Stimulated activated naive CD8-positive, alpha-beta T cell treated with anti-CD3 and anti-CD28 coated beads, Interleukin-15, Interleukin-2, amounts not matched to agents 100 ng/mL and 50 ng/mL, for 24 hours (primary cell): ENCODE measurements at regions not wholly inside any gene's neighbourhood (a gene's known extent, or its start where the extent isn't known, plus 50 kb on each side); places are given as distances from the start of the nearest gene placed in this dataset.

Source experiments
- H3K27ac Mint-ChIP-seq: one replicate; pipeline ENCODE4 v1.8.0; 2021; ENCODE audit warnings: mild to moderate bottlenecking, mixed read lengths
- H3K27me3 Mint-ChIP-seq: one replicate; pipeline ENCODE4 v1.8.0; 2021; ENCODE audit warnings: mixed read lengths
- H3K36me3 Mint-ChIP-seq: one replicate; pipeline ENCODE4 v1.8.0; 2021; ENCODE audit warnings: low read depth, mixed read lengths
- H3K4me1 Mint-ChIP-seq: one replicate; pipeline ENCODE4 v1.8.0; 2021; ENCODE audit warnings: low read depth, mixed read lengths
- H3K4me3 Mint-ChIP-seq: one replicate; pipeline ENCODE4 v1.8.0; 2021; ENCODE audit warnings: mild to moderate bottlenecking, mixed read lengths
- H3K9me3 Mint-ChIP-seq: one replicate; pipeline ENCODE4 v1.8.0; 2021; ENCODE audit warnings: mixed read lengths

DNA sequence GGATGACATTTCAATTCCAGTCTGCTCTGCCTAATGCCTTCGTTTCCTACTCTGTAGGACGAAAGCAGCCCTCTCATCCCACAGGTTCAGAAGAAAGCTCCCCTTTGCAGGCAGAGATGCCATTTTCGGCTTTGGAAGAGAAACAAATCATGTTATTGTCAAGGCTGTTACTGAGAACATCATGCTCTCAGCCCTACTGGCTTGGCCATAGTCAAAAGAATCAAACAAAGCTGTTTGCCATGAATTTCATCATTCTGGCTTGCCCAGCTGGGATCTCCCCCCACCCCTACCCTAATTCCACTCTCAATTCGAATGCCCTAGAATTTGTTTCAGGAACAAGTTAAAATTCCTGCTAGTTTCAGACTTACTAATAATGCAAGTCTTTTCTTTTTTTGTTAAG is 162.3 kb upstream of the SERP2 start:
- Mint-ChIP-seq H3K27ac (no peak overlapping the region), H3K9me3 (no peaks in the 10 kb centered on the region), H3K4me1 (no peaks in the 10 kb centered on the region), H3K36me3 (no peaks in the 10 kb centered on the region), H3K4me3 (no peak overlapping the region), H3K27me3 (no peaks in the 10 kb centered on the region)

DNA sequence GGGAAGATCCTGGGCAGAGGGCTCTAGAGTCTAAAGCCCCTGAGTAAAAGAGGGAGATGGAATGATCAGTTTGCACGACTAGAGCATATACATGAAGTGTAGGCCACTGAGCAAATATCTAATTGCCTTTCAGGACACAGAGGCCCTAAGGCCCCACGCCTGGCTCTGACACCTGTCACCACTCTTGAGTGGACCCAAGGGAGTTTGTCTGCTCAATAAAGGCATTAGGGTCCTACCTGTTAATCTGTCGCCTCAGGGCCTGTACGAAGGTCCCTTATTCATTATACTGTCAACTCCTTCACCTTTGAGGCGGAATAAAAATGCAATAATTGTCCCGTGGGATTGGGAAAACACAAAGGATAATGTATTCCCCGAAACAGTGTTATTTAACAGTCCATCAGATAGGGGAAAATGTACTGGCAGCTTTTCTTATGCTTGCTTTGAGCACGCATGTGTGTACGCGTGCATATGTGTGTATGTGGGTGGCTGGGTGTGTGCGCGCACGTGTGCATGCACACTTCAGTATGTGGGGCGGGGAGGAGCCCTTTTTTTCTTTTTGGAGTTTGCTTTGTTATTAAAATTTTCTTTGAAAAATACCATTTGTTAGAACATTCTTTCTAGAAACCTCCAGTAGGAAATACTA is 161.8 kb upstream of the SERP2 start:
- no peak overlapping the region for H3K27ac Mint-ChIP-seq
- no peaks in the 10 kb centered on the region for H3K36me3 Mint-ChIP-seq
- H3K4me1 Mint-ChIP-seq: no peaks in the 10 kb centered on the region
- H3K27me3 Mint-ChIP-seq: no peaks in the 10 kb centered on the region
- H3K4me3 Mint-ChIP-seq: no peak overlapping the region
- no peaks in the 10 kb centered on the region for H3K9me3 Mint-ChIP-seq

DNA sequence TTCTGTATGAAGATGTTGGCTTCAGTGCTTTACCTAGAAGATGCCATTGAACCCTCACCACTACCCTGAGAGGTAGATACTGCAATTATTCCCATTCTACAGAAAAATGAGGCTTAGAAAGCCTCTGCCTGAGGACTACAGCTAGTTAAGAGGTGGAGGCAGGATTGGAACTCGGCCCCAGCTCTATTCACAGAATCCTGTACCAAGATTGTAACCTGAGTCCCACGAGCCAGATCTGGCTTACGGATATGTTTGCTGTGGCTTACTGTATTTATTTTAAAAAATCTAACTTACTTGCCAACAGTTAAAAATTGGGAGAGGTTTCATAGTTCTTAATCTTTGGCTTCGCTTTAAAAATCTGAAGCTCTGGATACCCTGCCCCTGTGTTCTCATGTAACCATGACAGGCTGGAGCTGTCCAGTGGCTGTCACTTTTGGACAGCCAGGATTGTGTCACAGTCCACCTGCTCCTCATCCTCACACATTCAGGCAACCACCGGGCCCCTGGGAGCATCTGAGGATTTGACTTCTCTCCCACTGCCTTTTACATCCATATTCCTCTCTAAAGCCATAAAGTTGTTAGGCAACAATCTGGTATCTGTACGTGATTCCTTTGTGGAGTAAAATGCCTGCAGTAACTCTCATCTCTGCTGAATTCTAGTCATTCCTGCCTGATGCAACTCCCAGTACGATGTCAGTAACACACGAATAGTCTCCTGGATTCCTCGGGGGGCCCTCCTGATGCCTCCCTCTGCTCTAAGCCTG is 160.8 kb upstream of the SERP2 start:
- no peaks in the 10 kb centered on the region for H3K4me1 Mint-ChIP-seq
- H3K36me3 Mint-ChIP-seq: no peaks in the 10 kb centered on the region
- H3K27me3 Mint-ChIP-seq: no peaks in the 10 kb centered on the region
- H3K27ac Mint-ChIP-seq: no peak overlapping the region
- no peak overlapping the region for H3K4me3 Mint-ChIP-seq
- H3K9me3 Mint-ChIP-seq: no peaks in the 10 kb centered on the region

DNA sequence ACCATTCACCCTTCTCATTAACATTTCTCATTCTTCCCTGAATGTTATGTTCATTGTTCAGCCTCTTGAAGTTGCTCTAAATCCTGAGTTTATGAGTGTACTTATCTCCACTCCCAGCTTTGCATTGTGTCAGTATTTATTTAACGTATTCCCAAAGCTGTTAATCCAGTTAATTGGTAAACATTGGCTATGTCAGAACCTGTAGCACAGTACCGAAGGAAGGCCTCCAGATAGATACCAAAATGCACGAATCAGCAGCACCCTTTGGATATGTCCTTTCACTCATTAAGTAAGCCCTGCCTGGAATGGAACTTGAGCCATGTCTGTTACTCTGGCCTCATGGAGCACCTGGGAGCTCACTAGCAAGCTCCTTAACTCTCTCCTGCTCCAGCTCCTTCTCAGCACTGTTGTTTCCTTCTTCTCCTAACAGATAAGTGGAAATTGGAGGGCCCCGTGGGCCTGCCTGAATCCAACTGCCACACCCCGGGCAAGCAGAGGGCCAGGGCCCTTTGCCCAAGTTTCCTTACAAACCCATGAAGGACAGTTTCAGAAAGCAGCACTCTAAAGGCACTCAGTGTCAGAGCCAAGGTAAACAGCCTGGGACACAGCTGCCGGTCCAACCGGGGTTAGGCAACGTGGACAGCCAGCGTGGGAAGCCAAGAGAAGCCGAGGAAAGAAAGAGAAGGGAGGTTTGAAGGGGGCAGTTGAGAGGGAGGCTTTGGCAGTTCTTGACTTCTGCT is 155.0 kb upstream of the SERP2 start:
- H3K9me3 Mint-ChIP-seq: no peaks in the 10 kb centered on the region
- H3K4me1 Mint-ChIP-seq: no peaks in the 10 kb centered on the region

DNA sequence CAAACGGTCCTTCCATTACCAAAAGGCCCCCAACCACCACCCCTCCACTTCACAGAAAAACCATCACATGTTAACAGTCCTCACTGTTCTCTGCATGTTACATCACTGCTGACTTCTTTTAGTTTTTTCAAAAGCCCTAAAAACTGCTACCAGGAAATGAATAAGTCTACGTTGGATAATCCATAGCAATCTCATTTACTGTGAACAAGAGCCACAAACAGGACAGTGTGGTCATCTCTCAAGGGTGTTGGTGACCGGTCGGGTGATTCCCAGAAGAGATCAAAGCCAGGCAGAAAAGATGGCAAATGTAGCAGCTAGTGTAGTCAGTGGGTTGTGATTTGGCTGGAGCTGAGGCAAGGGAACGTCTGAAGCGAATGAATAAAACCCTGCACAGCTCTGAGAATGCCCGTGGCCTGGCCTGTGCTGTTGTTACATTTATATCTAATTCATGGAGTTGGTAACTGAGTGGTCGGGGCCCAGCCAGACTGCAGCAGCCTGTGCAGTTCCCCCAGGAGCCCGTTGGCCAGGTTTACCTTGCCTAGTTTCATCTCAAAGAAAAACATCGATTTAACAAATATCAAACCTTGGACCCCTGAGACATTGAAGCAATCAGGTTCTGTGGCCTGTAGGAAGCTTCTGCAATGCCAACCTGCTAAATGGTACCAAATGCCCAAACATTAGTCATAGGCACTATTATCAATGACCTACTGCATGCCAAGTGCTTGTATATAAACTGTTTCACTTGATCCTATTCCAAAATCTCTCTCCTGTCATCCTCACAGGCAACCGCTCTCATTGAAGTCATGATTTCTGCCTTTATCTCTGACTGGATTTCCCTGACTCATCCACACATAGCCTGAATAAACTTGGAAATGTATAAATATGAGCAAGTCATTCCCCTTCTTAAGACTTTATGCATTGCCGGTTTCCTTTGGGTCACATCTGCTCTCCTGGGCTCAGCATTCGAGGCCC is 153.8 kb upstream of the SERP2 start:
- Mint-ChIP-seq H3K36me3 (no peaks in the 10 kb centered on the region), H3K9me3 (no peaks in the 10 kb centered on the region), H3K4me3 (no peak overlapping the region), H3K4me1 (no peaks in the 10 kb centered on the region), H3K27ac (no peak overlapping the region), H3K27me3 (no peaks in the 10 kb centered on the region)

More for the DNA sequence above, 155.0 kb upstream of the SERP2 start:
- no peaks in the 10 kb centered on the region for H3K27me3 Mint-ChIP-seq
- no peaks in the 10 kb centered on the region for H3K36me3 Mint-ChIP-seq
- no peak overlapping the region for H3K27ac Mint-ChIP-seq
- H3K4me3 Mint-ChIP-seq: no peak overlapping the region

DNA sequence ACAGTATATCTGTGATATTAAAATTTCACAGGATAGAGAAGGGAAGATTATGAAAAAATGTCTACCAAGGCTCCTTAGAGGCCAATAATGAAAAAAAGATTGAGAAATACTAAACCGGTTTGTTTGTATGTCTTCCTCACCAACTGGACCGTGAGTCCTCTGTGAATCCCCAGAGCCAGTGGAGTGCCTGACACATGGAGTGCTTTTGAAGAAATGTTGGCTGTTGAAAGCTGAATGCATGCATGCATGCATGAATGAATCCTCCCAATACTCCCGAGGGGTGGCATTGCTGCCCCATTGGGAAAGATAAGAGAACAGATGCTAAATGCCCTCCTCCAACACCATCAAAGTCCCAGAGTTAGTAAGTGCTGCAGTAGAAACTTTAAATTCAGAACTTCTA is 152.7 kb upstream of the SERP2 start:
- H3K36me3 Mint-ChIP-seq: no peaks in the 10 kb centered on the region
- H3K27ac Mint-ChIP-seq: no peak overlapping the region
- no peaks in the 10 kb centered on the region for H3K9me3 Mint-ChIP-seq
- no peak overlapping the region for H3K4me3 Mint-ChIP-seq
- no peaks in the 10 kb centered on the region for H3K27me3 Mint-ChIP-seq
- H3K4me1 Mint-ChIP-seq: no peaks in the 10 kb centered on the region

DNA sequence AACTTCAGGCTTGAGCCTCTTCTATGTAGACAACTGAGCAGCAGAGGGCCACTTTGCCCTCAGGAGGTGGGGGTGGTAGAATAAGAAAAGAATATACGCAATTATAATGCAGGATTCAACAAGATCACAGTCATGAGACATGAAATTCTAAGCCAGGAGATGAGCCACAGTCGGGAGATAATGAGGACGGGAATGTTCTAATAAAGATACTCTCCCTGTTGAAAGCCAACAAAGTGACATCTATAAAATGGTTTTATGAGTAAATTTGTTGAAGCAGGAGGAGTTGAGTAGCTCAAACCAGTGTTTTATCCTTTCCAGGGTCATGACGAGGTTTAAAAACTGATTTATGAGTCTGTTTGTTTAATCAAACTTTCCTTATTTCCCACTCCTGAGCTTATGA is 152.0 kb upstream of the SERP2 start:
- Mint-ChIP-seq H3K4me1 (no peaks in the 10 kb centered on the region), H3K27ac (no peak overlapping the region), H3K9me3 (no peaks in the 10 kb centered on the region), H3K27me3 (no peaks in the 10 kb centered on the region), H3K36me3 (no peaks in the 10 kb centered on the region), H3K4me3 (no peak overlapping the region)

DNA sequence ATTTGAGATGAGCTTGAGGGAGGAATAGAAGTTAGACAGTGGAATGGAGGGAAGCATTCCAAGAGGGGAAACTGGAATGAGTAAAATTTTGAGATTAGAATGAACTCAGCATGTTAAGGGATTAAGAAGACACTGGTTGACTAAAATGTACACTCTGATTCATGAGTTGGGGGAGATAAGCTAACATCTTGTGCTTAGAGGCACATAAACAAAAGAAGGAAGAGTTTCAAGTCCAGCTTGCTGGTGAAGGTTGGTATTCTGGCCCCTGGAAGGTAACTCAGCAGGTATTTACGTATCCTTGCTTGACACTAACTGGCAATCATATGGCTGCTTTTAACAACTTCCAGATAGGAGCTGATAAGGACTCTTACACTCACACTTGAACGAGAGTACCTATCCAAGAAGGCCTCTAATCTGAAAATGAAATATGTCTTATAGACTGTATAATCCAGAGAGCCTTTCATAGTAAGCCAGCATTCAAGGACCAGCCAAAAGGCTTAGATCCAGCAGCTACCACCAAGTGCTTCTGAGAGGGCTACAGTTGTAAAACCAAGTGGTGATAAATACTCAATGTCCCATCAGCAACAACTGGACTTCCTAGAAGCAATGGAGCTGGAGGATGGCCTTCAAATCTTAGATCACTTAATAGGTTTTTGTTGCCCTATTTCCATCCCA is 149.7 kb upstream of the SERP2 start:
- Mint-ChIP-seq H3K4me3 (no peak overlapping the region), H3K9me3 (no peaks in the 10 kb centered on the region), H3K36me3 (no peaks in the 10 kb centered on the region), H3K27ac (no peak overlapping the region), H3K4me1 (no peaks in the 10 kb centered on the region), H3K27me3 (no peaks in the 10 kb centered on the region)

DNA sequence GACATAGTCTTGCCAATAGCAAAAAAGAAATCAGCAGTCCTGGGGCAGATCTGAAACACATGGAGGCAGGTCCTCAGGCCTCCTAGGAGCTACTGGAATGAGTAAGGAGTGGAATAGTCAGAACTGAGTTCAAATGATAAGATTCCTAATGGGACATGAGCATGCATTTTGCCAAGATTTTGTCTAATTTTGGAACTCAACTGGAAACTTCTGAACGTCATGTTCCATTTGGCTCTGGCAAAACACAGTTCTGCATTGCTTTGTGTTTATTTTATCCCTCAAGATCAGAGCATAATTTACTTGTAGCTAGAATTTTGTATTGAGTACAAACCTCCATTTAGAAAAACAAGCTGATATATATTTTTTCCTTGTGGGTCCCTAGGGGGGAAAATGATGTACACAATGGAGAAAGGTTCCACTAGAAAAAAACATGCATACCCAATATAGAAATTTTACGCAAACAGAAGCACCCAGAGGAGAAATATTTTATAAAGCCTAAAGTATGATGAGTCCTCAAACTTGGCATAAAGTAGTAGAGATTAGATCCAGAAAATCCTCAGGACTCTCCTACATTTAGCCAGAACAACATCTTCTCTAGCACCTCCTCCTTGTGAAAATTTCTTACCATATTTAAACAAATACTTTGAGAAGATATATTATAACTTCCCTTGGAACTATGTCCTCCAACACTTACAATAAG is 149.0 kb upstream of the SERP2 start:
- Mint-ChIP-seq H3K4me3 (no peak overlapping the region), H3K4me1 (no peaks in the 10 kb centered on the region), H3K36me3 (no peaks in the 10 kb centered on the region), H3K27ac (no peak overlapping the region), H3K9me3 (no peaks in the 10 kb centered on the region), H3K27me3 (no peaks in the 10 kb centered on the region)

DNA sequence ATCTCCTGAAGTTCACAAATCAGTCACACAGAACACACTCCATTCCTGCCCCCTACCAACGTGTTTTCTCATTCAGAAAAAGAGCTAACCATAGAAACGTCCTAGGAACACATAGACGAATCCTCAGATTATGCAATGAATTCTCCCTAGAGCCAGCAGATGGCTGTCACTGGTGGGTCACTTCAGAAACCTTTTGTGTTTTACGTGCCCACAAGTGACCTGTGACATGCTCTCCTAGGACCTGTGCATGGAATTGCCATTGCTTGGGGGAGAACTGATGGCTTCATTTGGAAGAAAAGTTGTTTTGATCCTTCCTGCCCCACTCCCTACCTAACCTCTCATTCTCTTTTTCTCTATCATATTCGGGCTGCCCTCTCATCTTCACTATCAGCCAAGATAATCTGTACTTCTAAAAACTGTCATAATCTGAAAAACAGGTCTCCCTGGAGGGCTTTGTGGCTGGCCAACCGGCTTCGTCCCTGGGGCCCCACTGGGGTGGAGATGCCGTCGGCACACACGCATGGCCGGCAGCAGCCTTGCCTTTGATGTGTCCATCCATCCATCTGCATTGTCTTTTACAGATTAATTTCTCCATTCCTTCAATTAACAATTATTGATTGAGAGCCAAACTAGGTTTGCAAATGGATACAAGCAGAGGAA is 144.1 kb upstream of the SERP2 start:
- Mint-ChIP-seq H3K4me1 (peaks cover 4% of the 10 kb centered on the region), H3K4me3 (no peak overlapping the region), H3K27ac (no peak overlapping the region), H3K36me3 (no peaks in the 10 kb centered on the region), H3K9me3 (no peaks in the 10 kb centered on the region), H3K27me3 (peaks cover 4% of the 10 kb centered on the region)

DNA sequence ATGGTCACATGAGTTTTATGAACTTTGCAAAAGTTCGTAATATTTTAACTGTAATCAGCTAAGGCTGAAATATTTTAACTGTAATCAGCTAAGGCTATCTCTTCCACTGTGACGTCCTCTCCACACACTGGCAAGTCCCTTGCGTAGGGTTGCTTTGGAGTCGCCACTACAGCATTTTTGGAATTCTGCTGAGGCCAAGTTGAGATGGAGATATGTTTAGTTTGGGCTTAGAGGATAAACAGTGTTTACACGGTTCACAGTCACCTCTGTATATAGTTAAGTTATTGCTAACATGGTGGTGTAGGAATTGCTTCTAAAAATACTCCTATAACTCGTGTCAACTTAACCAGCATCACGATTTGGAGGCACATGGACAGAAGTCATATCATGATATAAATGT is 143.6 kb upstream of the SERP2 start:
- H3K9me3 Mint-ChIP-seq: no peaks in the 10 kb centered on the region
- no peaks in the 10 kb centered on the region for H3K36me3 Mint-ChIP-seq
- H3K4me3 Mint-ChIP-seq: no peak overlapping the region
- no peak overlapping the region for H3K27ac Mint-ChIP-seq
- H3K27me3 Mint-ChIP-seq: peaks cover 4% of the 10 kb centered on the region
- peaks cover 4% of the 10 kb centered on the region for H3K4me1 Mint-ChIP-seq

DNA sequence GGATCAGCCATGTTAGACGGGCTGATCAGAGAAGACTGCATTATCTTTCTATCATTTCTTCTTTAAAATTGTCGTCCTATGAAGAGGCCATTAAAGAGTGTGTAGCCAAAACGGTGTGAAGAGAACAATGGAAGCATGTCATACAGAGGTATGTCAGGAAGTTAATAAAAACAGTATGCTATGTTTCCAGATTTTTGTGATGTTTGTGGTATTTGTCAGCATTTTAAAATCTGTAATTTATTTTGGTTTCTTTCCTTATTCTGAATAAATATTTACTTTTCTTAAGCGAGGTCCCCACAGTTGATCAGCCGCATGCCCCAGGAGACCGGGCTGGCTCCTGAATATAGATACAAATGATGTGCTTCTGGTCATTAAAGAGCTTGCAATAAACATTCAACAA is 142.9 kb upstream of the SERP2 start:
- no peak overlapping the region for H3K27ac Mint-ChIP-seq
- H3K36me3 Mint-ChIP-seq: no peaks in the 10 kb centered on the region
- H3K4me1 Mint-ChIP-seq: peaks cover 4% of the 10 kb centered on the region
- peaks cover 4% of the 10 kb centered on the region for H3K27me3 Mint-ChIP-seq
- H3K9me3 Mint-ChIP-seq: no peaks in the 10 kb centered on the region
- H3K4me3 Mint-ChIP-seq: no peak overlapping the region

DNA sequence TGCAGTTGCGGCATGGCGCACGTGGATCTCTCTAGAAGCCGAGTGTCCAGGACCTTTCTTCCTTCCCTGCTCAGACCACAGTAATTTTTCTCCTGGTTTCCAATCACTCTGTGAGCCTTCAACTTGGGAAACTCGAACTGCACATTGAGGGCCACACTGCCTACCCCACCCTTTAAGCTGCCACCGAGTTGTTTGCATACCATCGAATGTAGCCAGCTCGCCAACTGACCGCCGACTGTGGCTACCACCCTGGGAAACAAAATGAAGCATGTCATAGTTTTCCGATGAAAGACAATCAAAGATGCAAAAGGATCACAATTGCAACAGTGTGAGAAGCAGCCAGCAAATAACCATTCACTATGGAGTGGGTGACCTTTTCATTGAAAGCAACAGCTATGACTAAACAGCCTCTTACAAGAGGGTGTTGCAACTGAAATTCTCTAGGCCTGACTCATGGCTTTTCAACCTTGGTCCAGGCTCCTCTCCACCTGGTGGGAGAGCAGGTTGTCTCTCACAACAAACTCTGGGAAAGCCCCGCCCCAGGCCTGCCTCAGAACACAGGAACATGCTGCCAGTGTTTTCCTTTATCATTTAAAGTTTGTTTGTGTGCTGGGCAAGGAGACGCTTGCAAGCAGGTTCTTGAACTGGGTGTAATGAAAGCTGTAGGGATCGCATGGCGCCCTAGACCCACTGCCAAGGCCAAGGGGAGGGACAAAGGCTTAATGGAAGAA is 141.7 kb upstream of the SERP2 start:
- H3K9me3 Mint-ChIP-seq: no peaks in the 10 kb centered on the region

More for the DNA sequence above, 141.7 kb upstream of the SERP2 start:
- no peaks in the 10 kb centered on the region for H3K36me3 Mint-ChIP-seq
- H3K4me1 Mint-ChIP-seq: peaks cover 4% of the 10 kb centered on the region
- no peak overlapping the region for H3K4me3 Mint-ChIP-seq
- no peak overlapping the region for H3K27ac Mint-ChIP-seq
- peaks cover 10% of the 10 kb centered on the region for H3K27me3 Mint-ChIP-seq
